Keratinocyte (primary cell): ENCODE measurements at regions not wholly inside any gene's neighbourhood (a gene's known extent, or its start where the extent isn't known, plus 50 kb on each side); places are given as distances from the start of the nearest gene placed in this dataset.
"Not testable (repeated sequence)": the region's sequence is repeated elsewhere in the genome, so short reads cannot be mapped to it uniquely, and the experiment has no call there.

Experiments
- DNase-seq: peaks from one replicate; pipeline ENCODE4 v3.0.0-alpha.2; 2011; ENCODE audit warnings: low read depth, missing footprints, low spot score
- FAIRE-seq: peaks from 2 replicates; lab custom pipeline; 2011; peaks lifted over from hg19 to GRCh38; lab: Jason Lieb, UNC
- H2AFZ ChIP-seq: 2 replicates; pipeline ENCODE4 v1.6.0; 2012; ENCODE audit warnings: low read length, control low read depth, inconsistent platforms; ENCODE audit not compliant: control insufficient read depth
- H3K27ac ChIP-seq: 2 replicates; pipeline ENCODE4 v1.5.1; 2011; ENCODE audit warnings: low read length; ENCODE audit not compliant: control insufficient read depth, insufficient read depth
- H3K27me3 ChIP-seq: 3 replicates; pipeline ENCODE4 v1.6.0; 2011; ENCODE audit warnings: low read length; ENCODE audit not compliant: control insufficient read depth, insufficient read depth; ENCODE audit errors: extremely low read depth
- H3K36me3 ChIP-seq, 2 experiments: 2 replicates in 1 of 2; 3 replicates in 1 of 2; pipeline ENCODE4 v1.5.1; 2011; ENCODE audit warnings: low read length in 2 of 2, mild to moderate bottlenecking in 1 of 2; ENCODE audit not compliant: control insufficient read depth in 2 of 2, insufficient read depth in 2 of 2; ENCODE audit errors: extremely low read depth in 1 of 2
- H3K4me1 ChIP-seq: 3 replicates; pipeline ENCODE4 v1.5.1; 2011; ENCODE audit warnings: low read length; ENCODE audit not compliant: control insufficient read depth, insufficient read depth; ENCODE audit errors: extremely low read depth
- H3K4me2 ChIP-seq: 3 replicates; pipeline ENCODE4 v1.6.0; 2011; ENCODE audit warnings: low read depth, low read length; ENCODE audit not compliant: control insufficient read depth, insufficient read depth; ENCODE audit errors: extremely low read depth
- H3K4me3 ChIP-seq, 3 experiments: fragments of 200-600 bp in 1 of 3; sonication (generic) in 1 of 3; 2 replicates in 2 of 3; 3 replicates in 1 of 3; pipeline ENCODE4 v1.5.1; 2011 to 2016; ENCODE audit warnings: low read length in 3 of 3, mild to moderate bottlenecking in 3 of 3, control low read depth in 2 of 3, inconsistent platforms in 1 of 3, low read depth in 1 of 3, mixed read lengths in 1 of 3, mixed run types in 1 of 3, moderate library complexity in 1 of 3; ENCODE audit not compliant: control insufficient read depth in 2 of 3, insufficient read depth in 2 of 3; ENCODE audit errors: extremely low read depth in 1 of 3
- H3K79me2 ChIP-seq: 2 replicates; pipeline ENCODE4 v1.6.0; 2012; ENCODE audit warnings: low read length; ENCODE audit not compliant: control insufficient read depth, insufficient read depth
- H3K9ac ChIP-seq: 3 replicates; pipeline ENCODE4 v1.6.0; 2011; ENCODE audit warnings: low read length; ENCODE audit not compliant: control insufficient read depth, insufficient read depth; ENCODE audit errors: extremely low read depth
- H3K9me1 ChIP-seq: 3 replicates; pipeline ENCODE4 v1.6.0; 2011; ENCODE audit warnings: low read length; ENCODE audit not compliant: control insufficient read depth, insufficient read depth; ENCODE audit errors: extremely low read depth
- H3K9me3 ChIP-seq: 2 replicates; pipeline ENCODE4 v1.5.1; 2012; ENCODE audit warnings: low read depth, low read length; ENCODE audit not compliant: control insufficient read depth
- H4K20me1 ChIP-seq: 3 replicates; pipeline ENCODE4 v1.6.0; 2011; ENCODE audit warnings: low read length; ENCODE audit not compliant: control insufficient read depth, insufficient read depth; ENCODE audit errors: extremely low read depth
- CTCF ChIP-seq, 3 experiments: IDR thresholded peaks in 1 of 3; conservative IDR thresholded peaks in 1 of 3; optimal IDR thresholded peaks in 1 of 3; 2 replicates in 2 of 3; 3 replicates in 1 of 3; pipeline versions ENCODE3 to v1.5.1; 2011; ENCODE audit warnings: low read length in 3 of 3, mild to moderate bottlenecking in 3 of 3, moderate library complexity in 2 of 3, control low read depth in 1 of 3, inconsistent platforms in 1 of 3; ENCODE audit not compliant: insufficient read depth in 2 of 3; ENCODE audit errors: extremely low read depth in 1 of 3
- EZH2 ChIP-seq: IDR thresholded peaks from one replicate; pipeline ENCODE4 v1.6.1; 2012; ENCODE audit warnings: inconsistent platforms, mild to moderate bottlenecking, low read length, moderate library complexity
- dilution Hi-C: fragments of 300-500 bp; cut with MboI; formaldehyde crosslinking; loops from one replicate; pipeline ENCODE4 v1.7.0; 2020; ENCODE audit warnings: low sequenced_read_pairs; ENCODE audit not compliant: extremely low pct_ligation_motif_present

- DNase-seq (no peak), FAIRE-seq (no peak)
- Histone ChIP-seq H3K9ac (no peak overlapping the region), H3K27me3 (no peaks in the 10 kb centered on the region), H3K36me3 (no peaks in the 10 kb centered on the region), H3K9me3 (no peaks in the 10 kb centered on the region), H3K27ac (no peak overlapping the region), H3K4me1 (no peaks in the 10 kb centered on the region), H2AFZ (no peak overlapping the region), H3K4me3 (no peak overlapping the region), H3K79me2 (no peaks in the 10 kb centered on the region), H3K4me2 (no peak overlapping the region), H4K20me1 (no peaks in the 10 kb centered on the region), H3K9me1 (no peaks in the 10 kb centered on the region)
- TF ChIP-seq CTCF (optimal IDR thresholded peaks at IDR 0.05 in 1 of 3, IDR thresholded peaks at IDR 0.05 in 1 of 3, conservative IDR thresholded peaks at IDR 0.05 in 1 of 3; ENCODE audit: extremely low read depth in 1 of 3, insufficient read depth in 2 of 3, low read length in 3 of 3) (no peak), EZH2 (no peak)
- dilution Hi-C loops: no loop called here
Observed at GRCh38 chr5:93219641-93220145, 361.3 kb downstream of the NR2F1-AS1 start.

- dilution Hi-C loops, H3K79me2 ChIP-seq, H3K27me3 ChIP-seq, H3K4me3 ChIP-seq, H3K36me3 ChIP-seq, H4K20me1 ChIP-seq, H2AFZ ChIP-seq, H3K9me3 ChIP-seq, H3K4me2 ChIP-seq, H3K4me1 ChIP-seq, FAIRE-seq, H3K9ac ChIP-seq, H3K9me1 ChIP-seq, H3K27ac ChIP-seq, DNase-seq: not testable (repeated sequence)
Observed at GRCh38 chr5:93213111-93213794, 367.8 kb downstream of the NR2F1-AS1 start.

DNA sequence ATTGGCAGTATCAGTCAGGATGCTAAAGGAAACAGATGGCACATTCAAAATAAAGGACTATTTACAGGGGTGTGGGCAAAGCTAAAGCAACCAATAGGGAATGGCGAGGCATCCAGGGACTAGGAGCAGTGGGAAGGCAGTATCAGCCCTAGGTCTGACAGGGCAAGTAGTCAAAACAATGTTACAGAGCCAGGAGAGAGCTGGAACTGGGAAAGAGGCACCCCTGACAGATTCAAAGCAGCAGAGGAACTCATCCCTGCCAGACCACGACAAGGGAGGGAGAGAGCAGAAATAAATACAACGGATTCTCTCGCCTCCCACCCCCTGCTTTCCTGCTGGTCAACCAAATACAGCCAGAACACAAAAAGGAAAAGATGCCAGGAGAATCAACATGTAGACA, 371.5 kb downstream of the NR2F1-AS1 start:
- dilution Hi-C loops: no loop called here
- no peaks in the 10 kb centered on the region for H3K4me1 ChIP-seq
- no peak for FAIRE-seq

More for the DNA sequence above, 371.5 kb downstream of the NR2F1-AS1 start:
- TF ChIP-seq CTCF (optimal IDR thresholded peaks at IDR 0.05 in 1 of 3, IDR thresholded peaks at IDR 0.05 in 1 of 3, conservative IDR thresholded peaks at IDR 0.05 in 1 of 3; ENCODE audit: extremely low read depth in 1 of 3, insufficient read depth in 2 of 3, low read length in 3 of 3): no peak
- no peak for TF ChIP-seq EZH2
- Histone ChIP-seq H3K27ac (no peak overlapping the region), H3K36me3 (no peaks in the 10 kb centered on the region), H4K20me1 (no peaks in the 10 kb centered on the region), H3K9me1 (no peaks in the 10 kb centered on the region), H3K4me2 (no peak overlapping the region), H3K4me3 (no peak overlapping the region), H3K9me3 (no peaks in the 10 kb centered on the region), H2AFZ (no peak overlapping the region), H3K9ac (no peak overlapping the region), H3K27me3 (no peaks in the 10 kb centered on the region), H3K79me2 (no peaks in the 10 kb centered on the region)
- no peak for DNase-seq
